GF-D8 (cell line): ENCODE measurements at regions not wholly inside any gene's neighbourhood (a gene's known extent, or its start where the extent isn't known, plus 50 kb on each side); places are given as distances from the start of the nearest gene placed in this dataset.

Experiments
- DNase-seq: peaks from one replicate; lab custom pipeline; 2025; lab: John Stamatoyannopoulos, UW

GRCh38 chr2:64403426-64403825 is 50.5 kb upstream of the LGALSL start:
- DNase-seq: no peak

- DNase-seq: peak; percentile 25
Measured at GRCh38 chr2:64404002-64404731, 49.8 kb upstream of the LGALSL start.
